NB4 (cell line): ENCODE measurements at regions not wholly inside any gene's neighbourhood (a gene's known extent, or its start where the extent isn't known, plus 50 kb on each side); places are given as distances from the start of the nearest gene placed in this dataset.
A peak's percentile ranks its signal among the peaks of the same experiment; 100 is the strongest.

Experiments used
- DNase-seq: peaks from one replicate; pipeline ENCODE4 v3.0.0; 2010; ENCODE audit warnings: low read depth
- H3K4me3 ChIP-seq: one replicate; pipeline ENCODE4 v1.5.1; 2011; ENCODE audit warnings: mild to moderate bottlenecking, low read depth, low read length, moderate library complexity
- MYC ChIP-seq: IDR thresholded peaks from 2 replicates; pipeline ENCODE4 v1.6.1; 2011; ENCODE audit warnings: low read depth, low read length
- POLR2A ChIP-seq: IDR thresholded peaks from 2 replicates; pipeline ENCODE4 v1.6.1; 2011; ENCODE audit warnings: mild to moderate bottlenecking; ENCODE audit not compliant: insufficient read length; ENCODE audit errors: extremely low read depth
- TF ChIP-seq, protein P1 (sequence below): IDR thresholded peaks from 2 replicates; pipeline ENCODE4 v1.6.1; 2011; ENCODE audit warnings: low read depth, low read length
- TF ChIP-seq, protein P2 (sequence below): IDR thresholded peaks from one replicate; pipeline ENCODE4 v1.5.1; 2012; ENCODE audit warnings: low read depth, low read length

DNA sequence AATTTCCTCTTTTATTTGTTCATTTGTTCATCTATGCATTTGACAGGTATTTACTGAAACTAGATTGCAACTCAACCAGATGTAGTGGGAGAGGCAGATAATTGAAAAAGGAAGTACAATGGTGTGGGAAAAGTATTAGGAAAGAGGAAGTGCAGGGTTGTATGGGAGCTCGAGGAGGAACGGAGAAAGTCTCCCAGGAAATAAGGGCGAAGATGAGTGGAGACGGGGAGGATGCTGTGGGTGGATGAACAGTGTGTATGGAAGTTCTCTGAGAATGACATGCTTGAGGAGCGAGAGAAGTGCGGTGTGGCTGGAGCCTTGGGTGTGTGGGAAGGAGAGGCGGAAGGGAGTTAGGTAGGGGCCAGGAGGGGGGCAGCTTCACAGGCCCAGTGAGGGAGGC lies 87.5 kb upstream of the DHX15 start:
- DNase-seq, result no peak
- no peak for TF ChIP-seq POLR2A
- TF ChIP-seq, protein P1, sequence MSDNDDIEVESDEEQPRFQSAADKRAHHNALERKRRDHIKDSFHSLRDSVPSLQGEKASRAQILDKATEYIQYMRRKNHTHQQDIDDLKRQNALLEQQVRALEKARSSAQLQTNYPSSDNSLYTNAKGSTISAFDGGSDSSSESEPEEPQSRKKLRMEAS, result no peak
- TF ChIP-seq MYC, result no peak
- TF ChIP-seq, protein P2, sequence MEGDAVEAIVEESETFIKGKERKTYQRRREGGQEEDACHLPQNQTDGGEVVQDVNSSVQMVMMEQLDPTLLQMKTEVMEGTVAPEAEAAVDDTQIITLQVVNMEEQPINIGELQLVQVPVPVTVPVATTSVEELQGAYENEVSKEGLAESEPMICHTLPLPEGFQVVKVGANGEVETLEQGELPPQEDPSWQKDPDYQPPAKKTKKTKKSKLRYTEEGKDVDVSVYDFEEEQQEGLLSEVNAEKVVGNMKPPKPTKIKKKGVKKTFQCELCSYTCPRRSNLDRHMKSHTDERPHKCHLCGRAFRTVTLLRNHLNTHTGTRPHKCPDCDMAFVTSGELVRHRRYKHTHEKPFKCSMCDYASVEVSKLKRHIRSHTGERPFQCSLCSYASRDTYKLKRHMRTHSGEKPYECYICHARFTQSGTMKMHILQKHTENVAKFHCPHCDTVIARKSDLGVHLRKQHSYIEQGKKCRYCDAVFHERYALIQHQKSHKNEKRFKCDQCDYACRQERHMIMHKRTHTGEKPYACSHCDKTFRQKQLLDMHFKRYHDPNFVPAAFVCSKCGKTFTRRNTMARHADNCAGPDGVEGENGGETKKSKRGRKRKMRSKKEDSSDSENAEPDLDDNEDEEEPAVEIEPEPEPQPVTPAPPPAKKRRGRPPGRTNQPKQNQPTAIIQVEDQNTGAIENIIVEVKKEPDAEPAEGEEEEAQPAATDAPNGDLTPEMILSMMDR, result no peak

DNA sequence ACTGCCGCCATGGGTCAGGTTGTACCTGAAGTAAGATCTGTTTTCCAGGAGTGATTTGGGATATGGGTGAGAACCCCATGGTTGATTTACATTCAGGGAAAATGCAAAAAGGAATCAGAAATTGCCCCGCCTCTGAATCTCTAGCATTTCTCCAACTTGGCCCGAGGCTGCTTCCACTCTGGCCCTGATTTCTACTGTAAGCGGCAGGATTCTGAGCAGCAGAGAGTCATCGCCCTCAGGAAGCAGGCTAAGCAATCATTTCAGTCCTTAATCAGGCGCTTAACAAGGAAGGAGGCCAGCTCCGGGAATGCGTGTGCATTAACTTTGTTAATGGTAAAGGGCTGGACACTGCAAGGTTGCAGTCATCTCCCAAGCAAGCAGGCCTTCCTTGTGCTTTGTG lies 88.5 kb upstream of the DHX15 start:
- no peak overlapping the region for H3K4me3 ChIP-seq
- TF ChIP-seq, protein P2, result no peak
- TF ChIP-seq, protein P1, result no peak
- TF ChIP-seq MYC (no peak), POLR2A (no peak)

More for the DNA sequence above, 87.5 kb upstream of the DHX15 start:
- no peak overlapping the region for H3K4me3 ChIP-seq

DNA sequence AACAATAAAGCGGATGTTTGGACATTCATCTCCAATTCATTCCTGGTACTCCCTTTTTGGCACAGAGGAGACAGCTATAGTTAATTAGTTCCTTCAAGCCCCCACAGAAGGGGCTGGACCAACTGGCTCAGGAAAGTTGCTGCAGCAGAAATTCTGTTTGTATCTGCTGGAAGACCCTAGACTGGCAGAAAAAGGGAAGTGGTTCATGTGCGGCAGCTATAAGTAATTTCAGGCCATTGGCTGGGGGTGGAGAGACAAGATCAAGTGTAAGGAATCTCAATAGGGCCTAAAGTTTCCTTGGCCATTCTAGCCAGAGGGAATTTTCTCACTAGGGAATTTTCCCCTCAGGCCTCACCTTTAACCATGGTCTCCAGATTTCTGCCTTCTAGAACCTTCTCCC lies 89.9 kb upstream of the DHX15 start:
- DNase-seq, result peak; percentile 54
- no peak overlapping the region for H3K4me3 ChIP-seq
- TF ChIP-seq, protein P1, result no peak
- TF ChIP-seq MYC, result no peak
- no peak for TF ChIP-seq POLR2A
- TF ChIP-seq, protein P2, result no peak

More for the DNA sequence above, 88.5 kb upstream of the DHX15 start:
- no peak for DNase-seq

DNA sequence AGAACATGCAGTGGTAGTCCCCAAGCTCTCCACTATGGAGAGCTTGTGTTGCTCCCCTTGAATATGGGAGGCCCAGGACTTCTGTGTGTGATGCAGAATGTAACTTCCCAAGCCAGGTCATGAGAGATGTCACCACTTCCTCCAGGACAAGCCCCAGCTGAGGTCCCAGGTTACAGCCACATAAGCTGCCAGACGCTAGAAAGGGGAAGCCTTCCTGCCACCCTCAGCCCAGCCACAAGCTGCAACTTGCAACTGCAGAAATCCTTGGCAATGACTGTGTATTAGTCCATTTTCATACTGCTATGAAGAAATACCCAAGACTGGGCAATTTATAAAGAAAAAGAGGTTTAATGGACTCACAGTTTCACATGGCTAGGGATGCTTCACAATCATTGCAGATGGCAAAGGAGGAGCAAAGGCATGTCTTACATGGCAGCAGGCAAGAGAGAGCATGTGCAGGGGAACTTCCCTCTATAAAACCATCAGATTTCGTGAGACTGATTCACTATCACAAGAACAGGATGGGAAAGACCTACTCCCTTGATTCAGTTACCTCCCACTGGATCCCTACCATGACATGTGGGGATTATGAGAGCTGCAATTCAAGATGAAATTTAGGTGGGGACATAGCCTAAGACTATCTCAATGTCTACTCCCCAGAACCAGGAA lies 91.5 kb upstream of the DHX15 start:
- TF ChIP-seq POLR2A, result no peak
- TF ChIP-seq, protein P1, result no peak
- TF ChIP-seq, protein P2, result no peak
- TF ChIP-seq MYC, result no peak
- peak; percentile 41 for DNase-seq
- H3K4me3 ChIP-seq, result no peak overlapping the region

DNA sequence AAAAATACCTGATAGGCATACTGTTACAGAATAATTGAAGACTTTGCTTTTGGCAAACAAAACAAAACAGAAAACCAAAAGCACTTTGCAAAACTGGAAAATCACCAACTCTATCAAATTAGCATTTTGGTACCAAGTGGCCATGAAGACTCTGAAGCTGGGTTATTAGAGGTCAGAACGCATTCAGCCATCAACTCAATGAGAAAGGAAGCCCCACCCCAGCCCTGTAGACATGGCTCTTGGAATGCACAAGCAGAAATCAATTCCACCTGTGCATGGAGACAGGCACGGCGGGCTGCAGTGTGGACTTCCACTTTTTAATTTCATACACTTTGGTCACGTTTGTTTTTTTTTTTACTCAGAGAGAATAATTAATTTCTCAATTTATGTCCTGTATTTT lies 93.6 kb upstream of the DHX15 start:
- TF ChIP-seq, protein P2, result no peak
- TF ChIP-seq MYC (no peak), POLR2A (no peak)
- TF ChIP-seq, protein P1, result no peak
- no peak for DNase-seq
- H3K4me3 ChIP-seq, result no peak overlapping the region
